Activated CD4-positive, CD25-positive, alpha-beta regulatory T cell treated with anti-CD3 and anti-CD28 coated beads, Interleukin-2, amount 50 U/mL, for 72 hours (primary cell): ENCODE measurements at regions not wholly inside any gene's neighbourhood (a gene's known extent, or its start where the extent isn't known, plus 50 kb on each side); places are given as distances from the start of the nearest gene placed in this dataset.

ENCODE experiments used
- DNase-seq: peaks from one replicate; pipeline ENCODE4 v3.0.0; 2021

GRCh38 chr15:69530991-69531664, 78.5 kb downstream of the RPLP1 start:
- DNase-seq, result no peak

GRCh38 chr15:69531665-69532027, 79.0 kb downstream of the RPLP1 start:
- DNase-seq, result no peak

GRCh38 chr15:69532066-69532465, 79.4 kb downstream of the RPLP1 start:
- no peak for DNase-seq

GRCh38 chr15:69532856-69533255, 80.2 kb downstream of the RPLP1 start:
- no peak for DNase-seq

GRCh38 chr15:69533522-69533921, 80.9 kb downstream of the RPLP1 start:
- DNase-seq, result no peak

- no peak for DNase-seq
These were observed 82.6 kb downstream of the RPLP1 start for GRCh38 chr15:69535101-69535638.

GRCh38 chr15:69535998-69536397, 83.4 kb downstream of the RPLP1 start:
- no peak for DNase-seq

GRCh38 chr15:69536726-69537512, 84.3 kb downstream of the RPLP1 start:
- DNase-seq, result no peak

- no peak for DNase-seq
These were observed 85.3 kb downstream of the RPLP1 start for GRCh38 chr15:69537901-69538300.

- no peak for DNase-seq
These were observed 85.8 kb downstream of the RPLP1 start for GRCh38 chr15:69538379-69538778.

- no peak for DNase-seq
These were observed 86.7 kb downstream of the RPLP1 start for GRCh38 chr15:69539345-69539744.

- DNase-seq, result no peak
These were observed 88.0 kb downstream of the RPLP1 start for GRCh38 chr15:69540622-69541021.

GRCh38 chr15:69542028-69542427, 89.4 kb downstream of the RPLP1 start:
- no peak for DNase-seq

GRCh38 chr15:69543681-69544364, 91.2 kb downstream of the RPLP1 start:
- no peak for DNase-seq

GRCh38 chr15:69544365-69545113, 91.9 kb downstream of the RPLP1 start:
- DNase-seq, result no peak

- no peak for DNase-seq
These were observed 93.6 kb downstream of the RPLP1 start for GRCh38 chr15:69546182-69546581.

- no peak for DNase-seq
These were observed 96.0 kb downstream of the RPLP1 start for GRCh38 chr15:69548395-69549180.

- no peak for DNase-seq
These were observed 98.9 kb downstream of the RPLP1 start for GRCh38 chr15:69551391-69552056.

- no peak for DNase-seq
These were observed 99.6 kb downstream of the RPLP1 start for GRCh38 chr15:69552057-69552815.

- no peak for DNase-seq
These were observed 101.1 kb downstream of the RPLP1 start for GRCh38 chr15:69553686-69554085.
